ENCODE measurements at regions not wholly inside any gene's neighbourhood (a gene's known extent, or its start where the extent isn't known, plus 50 kb on each side); places are given as distances from the start of the nearest gene placed in this dataset.
"Not testable (repeated sequence)": the region's sequence is repeated elsewhere in the genome, so short reads cannot be mapped to it uniquely, and the experiment has no call there.

DNA sequence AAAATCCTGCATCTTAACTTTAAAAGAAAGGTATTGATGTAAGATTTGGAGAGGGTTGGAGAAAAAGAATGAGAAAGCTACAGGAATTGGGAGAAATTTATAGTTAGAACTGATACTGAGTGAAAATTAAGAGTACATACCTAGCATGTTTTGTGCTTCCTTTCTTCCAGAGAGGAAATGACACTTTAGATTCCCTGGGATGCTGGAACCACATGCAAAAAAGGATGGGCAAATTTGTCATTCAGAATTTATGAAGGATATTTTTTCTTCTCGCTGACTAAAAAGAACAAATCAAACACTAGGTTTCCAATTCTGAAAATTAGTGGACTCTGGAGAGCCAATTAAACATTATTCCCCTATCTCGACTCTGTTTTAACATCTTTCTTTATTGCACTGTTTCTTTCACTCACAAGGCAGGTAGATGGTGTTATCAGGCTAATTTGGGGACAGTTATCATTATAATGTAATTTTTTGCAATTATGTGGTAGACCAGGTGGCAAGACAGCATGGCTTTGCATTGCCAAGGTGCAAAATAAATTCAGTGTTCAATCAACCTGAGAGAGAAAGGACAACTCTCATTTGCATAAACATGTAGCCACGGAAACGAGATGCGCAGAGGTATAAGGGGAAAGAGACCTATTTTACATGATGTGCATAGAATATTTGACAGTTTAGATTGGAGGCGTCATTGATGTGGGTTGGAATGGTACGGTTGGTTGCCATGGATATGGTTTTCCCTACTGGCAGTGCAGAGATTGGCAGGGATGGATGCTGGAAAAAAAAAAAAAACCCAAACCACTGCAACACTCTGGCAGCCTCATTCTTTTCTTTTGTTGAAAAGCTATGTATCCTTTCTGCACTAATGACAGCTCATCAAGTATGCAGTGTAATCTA, 320.4 kb upstream of the CCNH start:
- no peaks in the 10 kb centered on the region for H3K27me3 ChIP-seq (ENCODE audit: control insufficient read depth, insufficient read depth, low read length)
- no peaks in the 10 kb centered on the region for H3K9me3 ChIP-seq (ENCODE audit: control insufficient read depth, insufficient read depth, low read length)
- H3K4me1 ChIP-seq (ENCODE audit: control insufficient read depth, insufficient read depth, low read length) = no peaks in the 10 kb centered on the region
- no peak overlapping the region for H3K4me3 ChIP-seq (ENCODE audit: low read depth, low read length)
- H3K36me3 ChIP-seq (ENCODE audit: control insufficient read depth, insufficient read depth, low read length) = no peaks in the 10 kb centered on the region
- no peak overlapping the region for H3K9ac ChIP-seq (ENCODE audit: low read depth, low read length)

DNA sequence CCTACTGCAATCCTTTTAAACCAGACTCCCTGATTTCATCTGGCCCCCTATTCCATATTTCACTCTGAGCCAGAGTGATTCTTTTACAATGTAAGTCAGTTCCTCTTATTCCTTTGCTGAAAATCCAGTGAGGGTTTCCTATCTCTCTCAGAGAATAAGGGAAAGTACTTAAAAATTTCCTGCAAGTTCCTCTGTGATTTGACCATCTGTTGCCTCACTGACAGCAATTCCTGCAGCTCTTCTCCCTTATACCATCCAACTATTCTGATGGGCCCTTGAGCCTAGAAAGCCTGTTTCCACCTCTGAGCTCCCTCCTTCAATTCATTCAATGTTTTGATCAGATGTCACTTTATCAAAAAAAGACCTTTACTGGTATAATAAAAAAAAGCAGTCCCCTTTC, 317.1 kb upstream of the CCNH start:
- H3K4me1 ChIP-seq (ENCODE audit: control insufficient read depth, insufficient read depth, low read length) = no peaks in the 10 kb centered on the region
- no peaks in the 10 kb centered on the region for H3K36me3 ChIP-seq (ENCODE audit: control insufficient read depth, insufficient read depth, low read length)
- H3K4me3 ChIP-seq (ENCODE audit: low read depth, low read length) = no peak overlapping the region
- H3K9ac ChIP-seq (ENCODE audit: low read depth, low read length) = no peak overlapping the region
- no peaks in the 10 kb centered on the region for H3K27me3 ChIP-seq (ENCODE audit: control insufficient read depth, insufficient read depth, low read length)
- H3K9me3 ChIP-seq (ENCODE audit: control insufficient read depth, insufficient read depth, low read length) = no peaks in the 10 kb centered on the region

DNA sequence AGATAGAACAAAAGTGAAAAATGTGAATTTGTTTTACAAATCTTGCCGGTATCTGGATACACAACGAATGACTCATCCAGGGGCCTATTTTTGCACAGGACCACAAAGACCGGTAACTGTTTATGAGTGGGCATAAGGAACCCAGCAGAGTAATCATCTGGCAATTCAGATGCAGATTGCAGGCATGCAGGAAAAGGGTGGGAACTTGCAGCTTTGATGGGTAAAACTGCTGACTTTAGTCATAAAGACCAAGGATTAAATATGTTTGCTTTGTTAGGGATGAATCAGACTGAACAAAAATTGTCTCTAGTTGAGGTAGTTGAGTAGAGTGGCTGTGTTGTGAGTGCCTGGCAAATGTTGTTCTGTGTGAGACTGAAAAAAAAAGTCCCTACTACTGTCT, 309.6 kb upstream of the CCNH start:
- no peak overlapping the region for H3K4me3 ChIP-seq (ENCODE audit: low read depth, low read length)
- no peaks in the 10 kb centered on the region for H3K36me3 ChIP-seq (ENCODE audit: control insufficient read depth, insufficient read depth, low read length)
- H3K9ac ChIP-seq (ENCODE audit: low read depth, low read length) = no peak overlapping the region
- peaks cover 4% of the 10 kb centered on the region for H3K4me1 ChIP-seq (ENCODE audit: control insufficient read depth, insufficient read depth, low read length)
- no peaks in the 10 kb centered on the region for H3K9me3 ChIP-seq (ENCODE audit: control insufficient read depth, insufficient read depth, low read length)
- H3K27me3 ChIP-seq (ENCODE audit: control insufficient read depth, insufficient read depth, low read length) = no peaks in the 10 kb centered on the region

DNA sequence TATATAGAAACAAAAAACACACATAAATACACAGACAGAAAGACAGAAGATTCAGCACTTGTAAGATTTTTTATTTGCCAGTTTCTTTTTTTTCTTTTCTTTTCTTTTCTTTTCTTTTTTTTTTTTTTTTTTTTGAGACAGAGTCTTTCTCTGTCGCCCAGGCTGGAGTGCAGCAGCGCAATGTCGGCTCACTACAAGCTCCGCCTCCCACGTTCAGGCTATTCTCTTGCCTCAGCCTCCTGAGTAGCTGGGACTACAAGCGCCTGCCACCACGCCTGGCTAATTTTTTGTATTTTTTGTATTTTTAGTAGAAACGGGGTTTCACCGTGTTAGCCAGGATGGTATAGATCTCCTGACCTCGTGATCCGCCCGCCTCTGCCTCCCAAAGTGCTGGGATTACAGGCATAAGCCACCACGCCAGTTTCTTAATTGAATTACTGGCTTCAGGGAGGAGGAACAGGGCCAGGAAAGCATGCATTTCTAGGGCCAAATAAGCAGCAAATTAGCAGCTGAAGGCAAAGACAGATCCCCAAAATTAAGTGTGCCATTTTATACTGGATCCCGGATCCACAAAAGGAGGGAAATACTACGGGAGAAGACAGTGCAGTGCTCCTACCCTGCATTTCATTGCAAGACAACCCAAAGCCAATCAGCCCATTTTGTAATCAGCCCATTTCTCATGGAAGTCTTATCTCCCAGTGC, 305.6 kb upstream of the CCNH start:
- not testable (repeated sequence) for H3K9ac ChIP-seq (ENCODE audit: low read depth, low read length); H3K9me3 ChIP-seq (ENCODE audit: control insufficient read depth, insufficient read depth, low read length); H3K4me3 ChIP-seq (ENCODE audit: low read depth, low read length); H3K4me1 ChIP-seq (ENCODE audit: control insufficient read depth, insufficient read depth, low read length); H3K27me3 ChIP-seq (ENCODE audit: control insufficient read depth, insufficient read depth, low read length); H3K36me3 ChIP-seq (ENCODE audit: control insufficient read depth, insufficient read depth, low read length)

DNA sequence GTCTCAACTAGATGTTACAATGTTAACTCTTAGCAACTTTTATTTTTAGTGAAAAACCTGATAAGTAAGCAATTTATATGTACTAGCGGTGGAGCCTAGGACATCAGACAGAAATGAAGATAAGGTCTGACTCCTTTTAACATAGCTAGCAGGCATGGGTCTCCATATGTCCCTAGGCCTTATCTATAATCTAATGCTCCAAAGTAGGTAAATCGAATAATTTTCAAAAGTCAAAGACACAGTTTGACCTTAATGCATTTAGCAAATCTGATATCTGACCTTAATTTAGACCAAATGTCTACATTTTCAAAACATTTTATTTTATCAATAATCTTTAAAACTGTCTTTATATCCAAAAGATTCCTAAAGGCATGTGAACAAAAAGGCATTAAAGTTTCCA, 305.0 kb upstream of the CCNH start:
- peaks cover 4% of the 10 kb centered on the region for H3K4me1 ChIP-seq (ENCODE audit: control insufficient read depth, insufficient read depth, low read length)
- no peaks in the 10 kb centered on the region for H3K27me3 ChIP-seq (ENCODE audit: control insufficient read depth, insufficient read depth, low read length)
- H3K9me3 ChIP-seq (ENCODE audit: control insufficient read depth, insufficient read depth, low read length) = no peaks in the 10 kb centered on the region
- H3K36me3 ChIP-seq (ENCODE audit: control insufficient read depth, insufficient read depth, low read length) = no peaks in the 10 kb centered on the region
- no peak overlapping the region for H3K9ac ChIP-seq (ENCODE audit: low read depth, low read length)
- H3K4me3 ChIP-seq (ENCODE audit: low read depth, low read length) = no peak overlapping the region

DNA sequence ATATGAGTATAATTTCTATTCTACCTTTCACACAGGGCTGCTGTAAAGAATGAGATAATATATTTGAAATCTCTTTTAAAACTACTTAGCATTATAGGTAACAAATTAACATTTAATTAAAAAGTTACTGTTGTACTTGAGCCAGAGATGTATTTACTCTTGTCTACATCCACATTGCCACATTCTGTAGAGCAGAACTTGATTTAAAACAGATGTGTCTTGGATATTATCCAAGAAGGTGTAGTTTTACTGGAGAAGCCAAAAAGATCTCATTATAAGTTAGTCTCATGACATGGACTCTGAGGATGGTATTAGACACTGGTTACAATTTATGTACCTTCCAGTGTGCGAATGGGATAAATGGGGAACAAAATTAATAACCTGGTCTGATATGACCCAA, 293.1 kb upstream of the CCNH start:
- Histone ChIP-seq H3K27me3 (ENCODE audit: control insufficient read depth, insufficient read depth, low read length) (no peaks in the 10 kb centered on the region), H3K4me3 (ENCODE audit: low read depth, low read length) (no peak overlapping the region), H3K4me1 (ENCODE audit: control insufficient read depth, insufficient read depth, low read length) (no peaks in the 10 kb centered on the region), H3K9me3 (ENCODE audit: control insufficient read depth, insufficient read depth, low read length) (no peaks in the 10 kb centered on the region), H3K36me3 (ENCODE audit: control insufficient read depth, insufficient read depth, low read length) (no peaks in the 10 kb centered on the region), H3K9ac (ENCODE audit: low read depth, low read length) (no peak overlapping the region)

DNA sequence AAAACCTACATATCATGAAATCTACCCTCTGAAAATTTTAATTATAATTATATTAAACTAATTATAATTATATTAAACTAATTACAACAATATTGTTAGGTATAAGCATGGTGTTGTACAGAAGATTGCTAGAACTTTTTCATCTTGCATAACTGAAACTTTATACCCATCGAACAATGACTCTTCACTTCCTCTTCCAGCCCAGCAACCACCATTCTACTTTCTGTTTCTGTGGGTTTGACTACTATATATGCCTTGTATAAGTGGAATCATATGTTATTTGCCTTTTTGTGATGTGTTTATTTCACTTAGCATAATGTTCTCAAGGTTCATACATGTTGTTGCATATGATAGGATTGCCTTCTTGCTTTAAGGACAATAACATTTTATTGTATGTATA, 274.2 kb upstream of the CCNH start:
- Histone ChIP-seq H3K27me3 (ENCODE audit: control insufficient read depth, insufficient read depth, low read length) (no peaks in the 10 kb centered on the region), H3K36me3 (ENCODE audit: control insufficient read depth, insufficient read depth, low read length) (no peaks in the 10 kb centered on the region), H3K4me3 (ENCODE audit: low read depth, low read length) (no peak overlapping the region), H3K9ac (ENCODE audit: low read depth, low read length) (no peak overlapping the region), H3K9me3 (ENCODE audit: control insufficient read depth, insufficient read depth, low read length) (no peaks in the 10 kb centered on the region), H3K4me1 (ENCODE audit: control insufficient read depth, insufficient read depth, low read length) (no peaks in the 10 kb centered on the region)

DNA sequence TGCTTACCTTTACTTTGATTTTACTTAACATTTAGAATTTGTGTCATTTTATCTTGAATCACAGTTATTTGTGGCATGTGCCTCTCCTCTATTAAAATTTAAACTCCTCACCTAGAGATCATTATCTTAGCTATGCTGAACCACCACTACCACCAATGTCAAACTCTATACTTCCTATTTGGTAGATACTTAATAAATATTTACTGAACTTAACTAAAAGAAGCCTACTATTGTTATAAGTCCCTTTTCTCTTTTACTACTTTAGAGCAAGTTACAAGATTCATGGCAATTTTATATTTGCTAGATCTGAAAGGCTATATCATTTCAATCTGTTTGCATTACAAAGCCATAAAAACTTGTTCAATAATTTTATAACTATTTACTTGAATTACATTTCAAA, 273.3 kb upstream of the CCNH start:
- Histone ChIP-seq H3K27me3 (ENCODE audit: control insufficient read depth, insufficient read depth, low read length) (no peaks in the 10 kb centered on the region), H3K9me3 (ENCODE audit: control insufficient read depth, insufficient read depth, low read length) (no peaks in the 10 kb centered on the region), H3K4me3 (ENCODE audit: low read depth, low read length) (no peak overlapping the region), H3K4me1 (ENCODE audit: control insufficient read depth, insufficient read depth, low read length) (no peaks in the 10 kb centered on the region), H3K9ac (ENCODE audit: low read depth, low read length) (no peak overlapping the region), H3K36me3 (ENCODE audit: control insufficient read depth, insufficient read depth, low read length) (no peaks in the 10 kb centered on the region)

DNA sequence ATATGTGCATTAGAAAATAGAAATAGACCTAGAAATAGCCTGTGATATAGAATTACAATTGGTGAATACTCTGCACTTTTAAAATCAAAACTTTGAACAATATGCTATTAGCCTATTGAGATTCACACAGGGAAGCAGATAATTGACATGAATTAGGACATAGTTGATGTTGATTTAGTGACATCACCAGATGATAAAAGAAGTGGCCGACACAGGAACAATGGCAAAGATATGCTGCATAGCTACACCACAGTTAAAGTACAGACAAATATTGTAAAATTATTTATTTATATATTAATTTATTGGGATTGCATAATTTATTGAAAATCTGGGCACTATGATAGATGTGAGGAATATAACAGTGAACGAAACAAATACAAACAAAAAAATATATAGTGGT, 261.5 kb upstream of the CCNH start:
- Histone ChIP-seq H3K9ac (ENCODE audit: low read depth, low read length) (no peak overlapping the region), H3K4me3 (ENCODE audit: low read depth, low read length) (no peak overlapping the region), H3K36me3 (ENCODE audit: control insufficient read depth, insufficient read depth, low read length) (no peaks in the 10 kb centered on the region), H3K4me1 (ENCODE audit: control insufficient read depth, insufficient read depth, low read length) (no peaks in the 10 kb centered on the region), H3K27me3 (ENCODE audit: control insufficient read depth, insufficient read depth, low read length) (no peaks in the 10 kb centered on the region), H3K9me3 (ENCODE audit: control insufficient read depth, insufficient read depth, low read length) (no peaks in the 10 kb centered on the region)

DNA sequence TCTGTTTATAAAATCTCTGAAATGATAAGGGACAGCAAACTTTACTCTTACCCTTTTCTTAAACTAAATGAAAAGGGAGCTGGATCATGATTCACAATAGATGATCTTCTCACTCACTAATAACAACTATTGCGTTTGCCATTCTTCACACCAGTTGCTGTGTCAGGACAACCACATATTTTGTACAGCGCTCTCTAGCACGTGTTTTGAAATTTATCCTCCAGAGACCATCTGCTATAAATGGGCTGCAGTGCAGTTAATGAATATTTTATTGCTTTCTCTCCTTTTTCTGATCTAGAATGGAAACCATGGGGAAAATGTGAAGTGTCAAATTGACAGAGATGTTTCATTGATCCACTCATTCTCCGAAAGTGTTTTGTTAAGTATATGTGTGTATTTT, 258.4 kb upstream of the CCNH start:
- Histone ChIP-seq H3K27me3 (ENCODE audit: control insufficient read depth, insufficient read depth, low read length) (no peaks in the 10 kb centered on the region), H3K4me1 (ENCODE audit: control insufficient read depth, insufficient read depth, low read length) (no peaks in the 10 kb centered on the region), H3K9me3 (ENCODE audit: control insufficient read depth, insufficient read depth, low read length) (no peaks in the 10 kb centered on the region), H3K4me3 (ENCODE audit: low read depth, low read length) (no peak overlapping the region), H3K9ac (ENCODE audit: low read depth, low read length) (no peak overlapping the region), H3K36me3 (ENCODE audit: control insufficient read depth, insufficient read depth, low read length) (no peaks in the 10 kb centered on the region)

DNA sequence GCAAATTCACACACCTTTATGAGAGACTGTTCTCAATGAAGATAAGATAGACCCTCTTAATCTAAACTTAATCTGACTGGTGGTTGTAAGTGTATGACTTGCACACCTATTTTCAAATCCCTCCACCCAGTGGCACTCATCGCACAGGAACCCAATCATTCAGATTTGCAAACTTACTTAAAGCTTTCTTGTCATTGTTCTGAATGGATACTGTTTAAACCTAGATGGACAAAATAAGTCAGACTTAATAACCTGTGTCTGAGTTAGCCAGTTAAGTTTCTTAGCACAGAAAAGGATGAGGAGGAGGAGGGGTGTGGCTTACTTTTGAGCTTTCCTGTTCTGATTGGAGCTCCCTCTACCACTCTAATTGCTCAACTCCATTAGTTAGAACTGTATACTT, 252.4 kb upstream of the CCNH start:
- H3K36me3 ChIP-seq (ENCODE audit: control insufficient read depth, insufficient read depth, low read length) = no peaks in the 10 kb centered on the region
- no peaks in the 10 kb centered on the region for H3K9me3 ChIP-seq (ENCODE audit: control insufficient read depth, insufficient read depth, low read length)
- H3K27me3 ChIP-seq (ENCODE audit: control insufficient read depth, insufficient read depth, low read length) = no peaks in the 10 kb centered on the region
- no peaks in the 10 kb centered on the region for H3K4me1 ChIP-seq (ENCODE audit: control insufficient read depth, insufficient read depth, low read length)
- no peak overlapping the region for H3K4me3 ChIP-seq (ENCODE audit: low read depth, low read length)
- H3K9ac ChIP-seq (ENCODE audit: low read depth, low read length) = no peak overlapping the region

Data from iPS-15b (cell line).